ENCODE measurements at regions not wholly inside any gene's neighbourhood (a gene's known extent, or its start where the extent isn't known, plus 50 kb on each side); places are given as distances from the start of the nearest gene placed in this dataset.

DNA sequence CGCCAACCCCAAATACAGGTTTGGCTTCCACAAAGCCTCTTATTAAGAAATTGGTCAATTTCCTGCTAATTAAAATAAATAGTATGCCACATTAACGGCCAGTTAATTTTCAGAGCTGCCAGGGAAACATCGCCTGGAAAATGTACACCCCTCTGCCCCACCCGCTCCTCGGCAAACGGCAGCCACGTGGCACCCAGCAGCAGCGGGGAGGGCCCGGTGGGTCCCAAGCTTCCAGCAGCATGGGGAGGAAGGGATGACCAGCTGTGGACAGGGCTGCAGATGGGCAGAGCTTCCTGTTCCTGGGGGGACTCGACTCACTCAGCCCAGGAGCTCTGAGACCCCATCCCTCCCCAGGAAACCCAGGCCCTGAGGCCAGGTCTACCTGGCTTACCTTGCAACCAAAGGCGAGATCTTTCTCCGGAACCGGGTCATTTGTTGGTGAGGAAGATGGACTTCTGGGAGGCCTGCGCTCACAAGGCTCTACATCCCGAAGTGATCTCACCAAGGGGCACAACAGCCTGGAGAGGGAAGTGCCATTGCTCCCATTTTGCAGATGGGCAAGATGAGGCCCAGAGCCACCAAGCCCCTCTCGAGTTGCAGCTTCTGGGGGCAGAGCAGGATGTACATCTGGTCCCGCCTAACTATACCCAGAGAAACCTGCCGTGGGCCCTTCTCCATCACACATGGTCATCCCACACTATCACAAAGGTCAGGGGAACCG, 68.3 kb downstream of the IGLL1 start:
- TF ChIP-seq CTCF (IDR thresholded peaks at IDR 0.05; ENCODE audit: borderline replicate concordance, extremely low read depth, low read length, poor library complexity, severe bottlenecking), result no peak
- TF ChIP-seq EZH2 (IDR thresholded peaks at IDR 0.05; ENCODE audit: borderline replicate concordance, low read depth, low read length, severe bottlenecking), result no peak

All from DND-41 (cell line).